ENCODE measurements at regions not wholly inside any gene's neighbourhood (a gene's known extent, or its start where the extent isn't known, plus 50 kb on each side); places are given as distances from the start of the nearest gene placed in this dataset.

GRCh38 chr7:68744036-68744435 is 854.2 kb upstream of the AUTS2 start:
- no peaks in the 10 kb centered on the region for H3K27me3 ChIP-seq
- no peaks in the 10 kb centered on the region for H3K4me1 ChIP-seq
- DNase-seq (no peak), ATAC-seq (no peak)
- TF ChIP-seq POLR2A (IDR thresholded peaks at IDR 0.05) (no peak), CTCF (IDR thresholded peaks at IDR 0.05 in 4 of 5, conservative IDR thresholded peaks at IDR 0.05 in 1 of 5) (no peak)
- no peaks in the 10 kb centered on the region for H3K9me3 ChIP-seq
- H3K36me3 ChIP-seq = no peaks in the 10 kb centered on the region
- intact Hi-C loops (cut with DNase I; ENCODE audit: low total_unique reads) = no loop called here
- in situ Hi-C loops (cut with MboI; ENCODE audit: low sequenced_read_pairs in 4 of 4) = no loop called here
- H3K27ac ChIP-seq = no peak overlapping the region
- no peak overlapping the region for H3K4me3 ChIP-seq

- no peaks in the 10 kb centered on the region for H3K9me3 ChIP-seq
- intact Hi-C loops (cut with DNase I; ENCODE audit: low total_unique reads) = no loop called here
- H3K36me3 ChIP-seq = no peaks in the 10 kb centered on the region
- TF ChIP-seq POLR2A (IDR thresholded peaks at IDR 0.05) (no peak), CTCF (IDR thresholded peaks at IDR 0.05 in 4 of 5, conservative IDR thresholded peaks at IDR 0.05 in 1 of 5) (no peak)
- ATAC-seq (no peak), DNase-seq (no peak)
- no peak overlapping the region for H3K27ac ChIP-seq
- no peaks in the 10 kb centered on the region for H3K4me1 ChIP-seq
- no peak overlapping the region for H3K4me3 ChIP-seq
- in situ Hi-C loops (cut with MboI; ENCODE audit: low sequenced_read_pairs in 4 of 4) = no loop called here
- H3K27me3 ChIP-seq = no peaks in the 10 kb centered on the region
These were observed 849.1 kb upstream of the AUTS2 start for GRCh38 chr7:68748934-68749900.

- no peaks in the 10 kb centered on the region for H3K36me3 ChIP-seq
- no peak overlapping the region for H3K4me3 ChIP-seq
- DNase-seq (peak; percentile 9 to 22), ATAC-seq (no peak)
- intact Hi-C loops (cut with DNase I; ENCODE audit: low total_unique reads) (no loop called here), in situ Hi-C loops (cut with MboI; ENCODE audit: low sequenced_read_pairs in 4 of 4) (no loop called here)
- TF ChIP-seq POLR2A (IDR thresholded peaks at IDR 0.05) (no peak), CTCF (IDR thresholded peaks at IDR 0.05 in 4 of 5, conservative IDR thresholded peaks at IDR 0.05 in 1 of 5) (no peak)
- H3K27me3 ChIP-seq = no peaks in the 10 kb centered on the region
- no peak overlapping the region for H3K27ac ChIP-seq
- H3K9me3 ChIP-seq = no peaks in the 10 kb centered on the region
- no peaks in the 10 kb centered on the region for H3K4me1 ChIP-seq
These were observed 845.6 kb upstream of the AUTS2 start for GRCh38 chr7:68752485-68753178.

- in situ Hi-C loops (cut with MboI; ENCODE audit: low sequenced_read_pairs in 4 of 4) (no loop called here), intact Hi-C loops (cut with DNase I; ENCODE audit: low total_unique reads) (no loop called here)
- H3K4me1 ChIP-seq = no peaks in the 10 kb centered on the region
- no peaks in the 10 kb centered on the region for H3K36me3 ChIP-seq
- H3K27ac ChIP-seq = no peak overlapping the region
- no peak overlapping the region for H3K4me3 ChIP-seq
- TF ChIP-seq CTCF (IDR thresholded peaks at IDR 0.05 in 4 of 5, conservative IDR thresholded peaks at IDR 0.05 in 1 of 5) (no peak), POLR2A (IDR thresholded peaks at IDR 0.05) (no peak)
- DNase-seq = no peak
- ATAC-seq = no peak
- H3K9me3 ChIP-seq = no peaks in the 10 kb centered on the region
- H3K27me3 ChIP-seq = no peaks in the 10 kb centered on the region
These were observed 843.9 kb upstream of the AUTS2 start for GRCh38 chr7:68754414-68754813.

Data from gastrocnemius medialis (tissue), 4 donors.